CD14-positive monocyte (primary cell): ENCODE measurements at regions not wholly inside any gene's neighbourhood (a gene's known extent, or its start where the extent isn't known, plus 50 kb on each side); places are given as distances from the start of the nearest gene placed in this dataset.

ENCODE experiments used
- DNase-seq, 3 donors: peaks; one replicate each; pipeline ENCODE4 v3.0.0-alpha.2; 2011 to 2022
- H2AFZ ChIP-seq: 2 replicates; pipeline ENCODE4 v1.6.0; 2012; ENCODE audit warnings: mild to moderate bottlenecking, low read depth, low read length, inconsistent platforms; ENCODE audit not compliant: insufficient read depth, poor library complexity, severe bottlenecking
- H3K27ac ChIP-seq, 2 donors: 1 replicate in 1 of 2; 2 replicates in 1 of 2; pipeline ENCODE4 v1.5.1; 2012 to 2013; ENCODE audit warnings: low read length in 2 of 2, control low read depth in 1 of 2, inconsistent platforms in 1 of 2, low read depth in 1 of 2, mild to moderate bottlenecking in 1 of 2
- H3K27me3 ChIP-seq, 2 donors: one replicate each; pipeline versions ENCODE4 v1.6.0 to v1.6.1; 2011 to 2013; ENCODE audit warnings: low read length in 2 of 2; ENCODE audit not compliant: control insufficient read depth in 2 of 2, insufficient read depth in 2 of 2
- H3K36me3 ChIP-seq, 2 donors: replicated peaks in 1 of 2; 1 replicate in 1 of 2; 2 replicates in 1 of 2; pipeline versions ENCODE4 v1.5.1 to v1.6.1; 2012 to 2013; ENCODE audit warnings: low read length in 2 of 2, control low read depth in 1 of 2, inconsistent platforms in 1 of 2, mild to moderate bottlenecking in 1 of 2; ENCODE audit not compliant: insufficient read depth in 2 of 2, control insufficient read depth in 1 of 2
- H3K4me1 ChIP-seq, 2 donors: 1 replicate in 1 of 2; 2 replicates in 1 of 2; pipeline versions ENCODE4 v1.5.1 to v1.6.1; 2012 to 2013; ENCODE audit warnings: low read length in 2 of 2, control low read depth in 1 of 2, inconsistent platforms in 1 of 2, mild to moderate bottlenecking in 1 of 2, moderate library complexity in 1 of 2; ENCODE audit not compliant: insufficient read depth in 2 of 2, control insufficient read depth in 1 of 2
- H3K4me2 ChIP-seq: replicated peaks from 2 replicates; pipeline ENCODE3; 2012; ENCODE audit warnings: low read length, moderate library complexity, mild to moderate bottlenecking; ENCODE audit not compliant: poor library complexity, severe bottlenecking; ENCODE audit errors: extremely low read depth
- H3K4me3 ChIP-seq, 3 experiments: fragments of 200-600 bp in 1 of 3; sonication (generic) in 1 of 3; replicated peaks in 1 of 3; 1 replicate in 2 of 3; 2 replicates in 1 of 3; pipeline ENCODE4 v1.5.1; 2011 to 2013; ENCODE audit warnings: low read length in 3 of 3, mild to moderate bottlenecking in 3 of 3, control low read depth in 2 of 3, low read depth in 2 of 3, inconsistent platforms in 1 of 3, moderate library complexity in 1 of 3
- H3K79me2 ChIP-seq: 2 replicates; pipeline ENCODE4 v1.6.0; 2012; ENCODE audit warnings: mild to moderate bottlenecking, control low read depth, inconsistent platforms, low read length, moderate library complexity; ENCODE audit not compliant: insufficient read depth
- H3K9ac ChIP-seq: 2 replicates; pipeline ENCODE4 v1.6.0; 2017; ENCODE audit warnings: low read length, mild to moderate bottlenecking; ENCODE audit not compliant: insufficient read depth, poor library complexity, severe bottlenecking
- H3K9me3 ChIP-seq, 2 donors: replicated peaks in 1 of 2; 1 replicate in 1 of 2; 2 replicates in 1 of 2; pipeline versions ENCODE4 v1.5.1 to v1.6.1; 2012 to 2013; ENCODE audit warnings: low read length in 2 of 2, control low read depth in 1 of 2; ENCODE audit not compliant: control insufficient read depth in 1 of 2, insufficient read depth in 1 of 2
- H4K20me1 ChIP-seq: 2 replicates; pipeline ENCODE4 v1.6.0; 2012; ENCODE audit warnings: mild to moderate bottlenecking, low read length, control low read depth, moderate library complexity; ENCODE audit not compliant: insufficient read depth
- H3K27ac Mint-ChIP-seq, 7 donors: one replicate each; pipeline ENCODE4 v1.8.0; 2020; ENCODE audit warnings: mild to moderate bottlenecking in 7 of 7, mixed read lengths in 7 of 7, moderate library complexity in 6 of 7, inconsistent platforms in 2 of 7
- H3K27me3 Mint-ChIP-seq, 3 donors: one replicate each; pipeline ENCODE4 v1.8.0; 2021 to 2022; ENCODE audit warnings: low read depth in 3 of 3, mild to moderate bottlenecking in 3 of 3, mixed read lengths in 3 of 3, moderate library complexity in 3 of 3, inconsistent platforms in 1 of 3
- H3K36me3 Mint-ChIP-seq, 2 donors: one replicate each; pipeline ENCODE4 v1.8.0; 2020; ENCODE audit warnings: mixed read lengths in 2 of 2, inconsistent platforms in 1 of 2, mild to moderate bottlenecking in 1 of 2
- H3K4me1 Mint-ChIP-seq: one replicate; pipeline ENCODE4 v1.8.0; 2020; ENCODE audit warnings: mild to moderate bottlenecking, mixed read lengths
- H3K4me3 Mint-ChIP-seq, 2 donors: one replicate each; pipeline ENCODE4 v1.8.0; 2020; ENCODE audit warnings: mild to moderate bottlenecking in 2 of 2, mixed read lengths in 2 of 2, moderate library complexity in 1 of 2
- H3K9me3 Mint-ChIP-seq, 7 donors: one replicate each; pipeline ENCODE4 v1.8.0; 2020 to 2022; ENCODE audit warnings: mixed read lengths in 7 of 7, mild to moderate bottlenecking in 6 of 7, moderate library complexity in 6 of 7, inconsistent platforms in 2 of 7
- WGBS: methylation state at CpG from one replicate; pipeline ENCODE4 v1.1.5; 2013; ENCODE audit warnings: missing lambda C conversion rate; ENCODE audit not compliant: insufficient coverage; 5-methylcytosine and 5-hydroxymethylcytosine counted together
- intact Hi-C, 2 donors: fragments of 100-400 bp; cut with micrococcal nuclease; formaldehyde crosslinking; loops; one replicate each; pipeline versions ENCODE4 v1.15.0 to v1.15.1; 2023
- TF ChIP-seq, protein P1 (sequence below): fragments of 200-600 bp; IDR thresholded peaks from one replicate; pipeline ENCODE4 v1.8.0; 2022; ENCODE audit warnings: antibody characterized with exemption, mild to moderate bottlenecking

- peaks cover 3 to 7% of the 10 kb centered on the region in 2 donors for H3K4me1 ChIP-seq
- DNase-seq, result no peak
- no peaks in the 10 kb centered on the region for H3K27me3 ChIP-seq
- H3K79me2 ChIP-seq, result no peaks in the 10 kb centered on the region
- H3K4me1 Mint-ChIP-seq, result peaks cover 7% of the 10 kb centered on the region
- TF ChIP-seq, protein P1, sequence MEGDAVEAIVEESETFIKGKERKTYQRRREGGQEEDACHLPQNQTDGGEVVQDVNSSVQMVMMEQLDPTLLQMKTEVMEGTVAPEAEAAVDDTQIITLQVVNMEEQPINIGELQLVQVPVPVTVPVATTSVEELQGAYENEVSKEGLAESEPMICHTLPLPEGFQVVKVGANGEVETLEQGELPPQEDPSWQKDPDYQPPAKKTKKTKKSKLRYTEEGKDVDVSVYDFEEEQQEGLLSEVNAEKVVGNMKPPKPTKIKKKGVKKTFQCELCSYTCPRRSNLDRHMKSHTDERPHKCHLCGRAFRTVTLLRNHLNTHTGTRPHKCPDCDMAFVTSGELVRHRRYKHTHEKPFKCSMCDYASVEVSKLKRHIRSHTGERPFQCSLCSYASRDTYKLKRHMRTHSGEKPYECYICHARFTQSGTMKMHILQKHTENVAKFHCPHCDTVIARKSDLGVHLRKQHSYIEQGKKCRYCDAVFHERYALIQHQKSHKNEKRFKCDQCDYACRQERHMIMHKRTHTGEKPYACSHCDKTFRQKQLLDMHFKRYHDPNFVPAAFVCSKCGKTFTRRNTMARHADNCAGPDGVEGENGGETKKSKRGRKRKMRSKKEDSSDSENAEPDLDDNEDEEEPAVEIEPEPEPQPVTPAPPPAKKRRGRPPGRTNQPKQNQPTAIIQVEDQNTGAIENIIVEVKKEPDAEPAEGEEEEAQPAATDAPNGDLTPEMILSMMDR, result no peak
- no peaks in the 10 kb centered on the region for H3K9me3 ChIP-seq
- H4K20me1 ChIP-seq, result no peaks in the 10 kb centered on the region
- no peak overlapping the region for H2AFZ ChIP-seq
- no peaks in the 10 kb centered on the region for H3K36me3 ChIP-seq
- no peak overlapping the region for H3K27ac Mint-ChIP-seq
- no peak overlapping the region for H3K4me3 ChIP-seq
- peaks cover 0 to 9% (median 3%) of the 10 kb centered on the region in 3 donors for H3K27me3 Mint-ChIP-seq
- no peak overlapping the region for H3K9ac ChIP-seq
- intact Hi-C loops, result no loop called here
- WGBS, result 31% methylated on average over 2 of the region's 5 CpGs
- no peak overlapping the region for H3K4me3 Mint-ChIP-seq
- H3K9me3 Mint-ChIP-seq, result peaks cover 0 to 2% (median 0%) of the 10 kb centered on the region in 7 donors
- H3K27ac ChIP-seq, result no peak overlapping the region
- no peaks in the 10 kb centered on the region for H3K36me3 Mint-ChIP-seq
- no peak overlapping the region for H3K4me2 ChIP-seq
These were observed 331.4 kb upstream of the MGMT start for GRCh38 chr10:129135624-129136023.

GRCh38 chr10:129136074-129136473 lies 331.0 kb upstream of the MGMT start:
- TF ChIP-seq, protein P1, result no peak
- Histone ChIP-seq H3K4me1 (peaks cover 7 to 11% of the 10 kb centered on the region in 2 donors), H3K9me3 (no peaks in the 10 kb centered on the region), H3K27me3 (no peaks in the 10 kb centered on the region), H3K4me3 (no peak overlapping the region), H3K36me3 (no peaks in the 10 kb centered on the region), H2AFZ (no peak overlapping the region), H4K20me1 (no peaks in the 10 kb centered on the region), H3K4me2 (no peak overlapping the region), H3K79me2 (no peaks in the 10 kb centered on the region), H3K27ac (no peak overlapping the region), H3K9ac (no peak overlapping the region)
- H3K27ac Mint-ChIP-seq, result no peak overlapping the region
- H3K4me1 Mint-ChIP-seq, result peaks cover 12% of the 10 kb centered on the region
- H3K36me3 Mint-ChIP-seq, result no peaks in the 10 kb centered on the region
- H3K9me3 Mint-ChIP-seq, result peaks cover 0 to 2% (median 0%) of the 10 kb centered on the region in 7 donors
- 92% methylated on average over 9 of the region's 9 CpGs for WGBS
- peaks cover 0 to 9% (median 3%) of the 10 kb centered on the region in 3 donors for H3K27me3 Mint-ChIP-seq
- intact Hi-C loops, result no loop called here
- DNase-seq, result no peak
- no peak overlapping the region for H3K4me3 Mint-ChIP-seq
